GM12891 (cell line): ENCODE measurements at regions not wholly inside any gene's neighbourhood (a gene's known extent, or its start where the extent isn't known, plus 50 kb on each side); places are given as distances from the start of the nearest gene placed in this dataset.
"Not testable (repeated sequence)": the region's sequence is repeated elsewhere in the genome, so short reads cannot be mapped to it uniquely, and the experiment has no call there.

Source experiments
- DNase-seq: peaks from one replicate; pipeline ENCODE4 v3.0.0; 2011; ENCODE audit warnings: low spot score; ENCODE audit not compliant: insufficient read length
- FAIRE-seq: peaks from 2 replicates; lab custom pipeline; 2011; peaks lifted over from hg19 to GRCh38; lab: Jason Lieb, UNC
- PAX5 ChIP-seq: IDR thresholded peaks from 2 replicates; pipeline ENCODE4 v1.6.1; 2011; ENCODE audit warnings: low read length, moderate library complexity, mild to moderate bottlenecking; ENCODE audit not compliant: insufficient read depth, severe bottlenecking
- POLR2A ChIP-seq: IDR thresholded peaks from 2 replicates; pipeline ENCODE4 v1.6.1; 2011; ENCODE audit warnings: low read depth, low read length, control low read depth
- POLR2AphosphoS5 ChIP-seq: IDR thresholded peaks from 2 replicates; pipeline ENCODE4 v1.6.1; 2011; ENCODE audit warnings: low read depth, low read length, control low read depth
- POU2F2 ChIP-seq: IDR thresholded peaks from 2 replicates; pipeline ENCODE4 v1.6.1; 2011; ENCODE audit warnings: low read depth, mild to moderate bottlenecking, control low read depth, low read length, moderate library complexity
- SPI1 ChIP-seq: IDR thresholded peaks from 2 replicates; pipeline ENCODE4 v1.6.1; 2011; ENCODE audit warnings: low read depth, low read length, control low read depth
- TAF1 ChIP-seq: IDR thresholded peaks from 2 replicates; pipeline ENCODE4 v1.6.1; 2011; ENCODE audit warnings: low read depth, low read length, control low read depth

GRCh38 chr13:64640002-64640401 is 2590.1 kb downstream of the PCDH9 start:
- FAIRE-seq = no peak
- DNase-seq = no peak
- TF ChIP-seq SPI1 (no peak), POLR2AphosphoS5 (no peak), PAX5 (no peak), POU2F2 (no peak)

DNA sequence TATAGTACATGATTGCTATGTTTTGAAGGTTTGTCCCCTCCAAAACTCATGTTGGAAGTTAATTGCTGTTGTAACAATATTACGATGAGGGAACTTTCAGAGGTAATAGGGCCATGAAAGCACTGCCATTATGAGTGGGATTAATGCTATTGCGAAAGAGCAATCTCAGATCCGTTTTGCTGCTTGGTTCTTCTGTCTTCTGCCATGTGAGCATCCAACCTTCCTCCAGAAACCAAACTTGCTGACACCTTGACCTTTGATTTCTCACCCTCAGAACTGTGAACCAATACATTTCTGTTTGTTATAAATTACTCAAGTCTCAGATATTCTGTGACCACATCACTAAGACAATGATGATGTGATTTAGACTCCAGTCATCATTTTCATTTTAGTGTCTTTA is 2590.9 kb downstream of the PCDH9 start:
- DNase-seq (no peak), FAIRE-seq (no peak)
- no peak for TF ChIP-seq POU2F2
- TF ChIP-seq TAF1 = no peak
- no peak for TF ChIP-seq POLR2A
- TF ChIP-seq SPI1 = no peak

- FAIRE-seq (no peak), DNase-seq (no peak)
- no peak for TF ChIP-seq PAX5
- no peak for TF ChIP-seq SPI1
- TF ChIP-seq POLR2A = no peak
- no peak for TF ChIP-seq POLR2AphosphoS5
- TF ChIP-seq POU2F2 = no peak
- no peak for TF ChIP-seq TAF1
Observed at GRCh38 chr13:64633948-64634347, 2596.2 kb downstream of the PCDH9 start.

- TF ChIP-seq TAF1 (no peak), POU2F2 (no peak), PAX5 (no peak), SPI1 (no peak), POLR2AphosphoS5 (no peak)
- DNase-seq (no peak), FAIRE-seq (no peak)
Observed at GRCh38 chr13:64627654-64628053, 2602.5 kb downstream of the PCDH9 start.

DNA sequence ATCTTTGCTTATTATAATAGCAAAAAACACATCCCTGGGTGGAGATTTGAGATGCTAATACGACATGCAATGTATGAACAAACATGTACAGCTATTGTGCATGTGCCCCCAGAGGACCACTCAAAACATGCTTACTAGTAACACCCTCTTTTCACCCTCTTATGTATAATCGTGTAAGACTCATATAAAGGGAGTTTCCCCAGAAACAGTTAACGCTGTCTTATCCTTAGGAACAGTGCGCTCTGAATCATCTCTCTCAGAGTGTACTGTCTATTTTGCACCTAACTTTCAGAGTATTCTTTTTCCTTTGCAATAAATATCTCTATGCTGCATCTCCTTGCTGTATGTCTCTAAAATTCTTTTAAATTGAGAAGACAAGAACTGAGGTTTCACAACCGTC is 2604.0 kb downstream of the PCDH9 start:
- TF ChIP-seq POLR2A (no peak), POU2F2 (no peak), TAF1 (no peak), SPI1 (no peak), PAX5 (no peak), POLR2AphosphoS5 (no peak)
- no peak for FAIRE-seq
- no peak for DNase-seq

GRCh38 chr13:64617231-64617630 is 2612.9 kb downstream of the PCDH9 start:
- TF ChIP-seq POLR2A (no peak), POLR2AphosphoS5 (no peak), PAX5 (no peak), SPI1 (no peak), TAF1 (no peak), POU2F2 (no peak)
- DNase-seq (no peak), FAIRE-seq (no peak)

GRCh38 chr13:64591971-64592370 is 2638.2 kb downstream of the PCDH9 start:
- FAIRE-seq (no peak), DNase-seq (no peak)
- TF ChIP-seq POLR2AphosphoS5 (no peak), POLR2A (no peak), POU2F2 (no peak), PAX5 (no peak), TAF1 (no peak), SPI1 (no peak)

GRCh38 chr13:64579331-64579730 is 2650.8 kb downstream of the PCDH9 start:
- no peak for DNase-seq
- TF ChIP-seq POU2F2 = no peak
- no peak for TF ChIP-seq POLR2AphosphoS5
- TF ChIP-seq SPI1 = no peak
- no peak for TF ChIP-seq PAX5
- no peak for TF ChIP-seq TAF1
- no peak for TF ChIP-seq POLR2A
- no peak for FAIRE-seq

DNA sequence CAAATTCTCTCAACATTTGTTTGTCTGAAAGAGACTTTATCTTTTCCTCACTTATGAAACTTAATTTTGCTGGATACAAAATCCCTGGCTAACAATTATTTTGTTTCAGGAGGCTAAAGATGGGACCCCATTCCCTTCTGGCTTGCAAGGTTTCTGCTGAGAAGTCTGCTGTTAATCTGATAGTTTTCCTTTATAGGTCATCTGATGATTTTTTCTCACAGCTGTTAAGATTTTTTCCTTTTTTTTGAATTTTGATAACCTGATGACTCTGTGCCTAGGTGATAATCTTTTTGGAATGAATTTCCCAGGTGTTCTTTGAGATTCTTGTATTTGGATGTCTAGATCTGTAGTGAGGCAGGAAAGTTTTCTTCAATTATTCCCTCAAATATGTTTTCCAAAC is 2661.4 kb downstream of the PCDH9 start:
- FAIRE-seq (no peak), DNase-seq (no peak)
- TF ChIP-seq TAF1 = no peak

DNA sequence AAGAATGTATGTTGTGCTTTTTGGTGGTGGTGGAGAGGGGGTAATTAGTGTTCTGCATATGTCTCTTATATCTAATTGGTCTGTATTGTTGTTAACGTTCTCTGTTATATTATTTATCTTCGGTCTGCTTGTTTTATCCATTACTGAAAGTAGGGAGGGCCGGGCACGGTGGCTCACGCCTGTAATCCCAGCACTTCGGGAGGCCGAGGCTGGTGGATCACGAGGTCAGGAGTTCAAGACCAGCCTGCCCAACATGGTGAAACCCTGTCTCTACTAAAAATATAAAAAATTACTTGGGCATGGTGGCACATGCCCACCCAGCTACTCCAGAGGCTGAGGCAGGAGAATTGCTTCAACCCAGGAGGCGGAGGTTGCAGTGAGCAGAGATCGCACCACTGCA is 2672.1 kb downstream of the PCDH9 start:
- DNase-seq, FAIRE-seq: not testable (repeated sequence)

- TF ChIP-seq SPI1 (no peak), TAF1 (no peak), POLR2A (no peak), POLR2AphosphoS5 (no peak), PAX5 (no peak), POU2F2 (no peak)
- no peak for DNase-seq
- no peak for FAIRE-seq
Observed at GRCh38 chr13:64556376-64556775, 2673.8 kb downstream of the PCDH9 start.
